HG02798 (cell line): ENCODE measurements at regions not wholly inside any gene's neighbourhood (a gene's known extent, or its start where the extent isn't known, plus 50 kb on each side); places are given as distances from the start of the nearest gene placed in this dataset.
"Not testable (repeated sequence)": the region's sequence is repeated elsewhere in the genome, so short reads cannot be mapped to it uniquely, and the experiment has no call there.

Experiments
- ATAC-seq: cut with Tn5 transposase; IDR thresholded peaks from one replicate; pipeline ENCODE4 v1.9.1; 2021; ENCODE audit warnings: mild to moderate bottlenecking; ENCODE audit not compliant: unreplicated experiment, poor library complexity

GRCh38 chr1:116290085-116290705, 82.8 kb upstream of the ATP1A1 start:
- no peak for ATAC-seq

- ATAC-seq, result no peak
These were observed 82.0 kb upstream of the ATP1A1 start for GRCh38 chr1:116291024-116291423.

GRCh38 chr1:116292929-116293725, 79.9 kb upstream of the ATP1A1 start:
- ATAC-seq, result no peak

GRCh38 chr1:116297495-116298212, 75.4 kb upstream of the ATP1A1 start:
- ATAC-seq, result no peak

- ATAC-seq, result not testable (repeated sequence)
These were observed 74.8 kb upstream of the ATP1A1 start for GRCh38 chr1:116298213-116298579.

GRCh38 chr1:116298746-116299145, 74.3 kb upstream of the ATP1A1 start:
- no peak for ATAC-seq

- ATAC-seq, result no peak
These were observed 73.8 kb upstream of the ATP1A1 start for GRCh38 chr1:116299248-116299647.

GRCh38 chr1:116302281-116302680, 70.8 kb upstream of the ATP1A1 start:
- ATAC-seq, result no peak

GRCh38 chr1:116306102-116306501, 66.9 kb upstream of the ATP1A1 start:
- ATAC-seq, result no peak

- no peak for ATAC-seq
These were observed 66.1 kb upstream of the ATP1A1 start for GRCh38 chr1:116306840-116307442.

- ATAC-seq, result no peak
These were observed 64.8 kb upstream of the ATP1A1 start for GRCh38 chr1:116308276-116308675.

GRCh38 chr1:116309090-116309870, 63.8 kb upstream of the ATP1A1 start:
- no peak for ATAC-seq

- no peak for ATAC-seq
These were observed 62.9 kb upstream of the ATP1A1 start for GRCh38 chr1:116310180-116310579.

GRCh38 chr1:116311193-116311592, 61.9 kb upstream of the ATP1A1 start:
- no peak for ATAC-seq

- no peak for ATAC-seq
These were observed 61.0 kb upstream of the ATP1A1 start for GRCh38 chr1:116311756-116312680.

GRCh38 chr1:116312681-116313069, 60.4 kb upstream of the ATP1A1 start:
- no peak for ATAC-seq

- no peak for ATAC-seq
These were observed 59.3 kb upstream of the ATP1A1 start for GRCh38 chr1:116313776-116314175.

GRCh38 chr1:116314305-116314919, 58.6 kb upstream of the ATP1A1 start:
- ATAC-seq, result no peak

- no peak for ATAC-seq
These were observed 56.7 kb upstream of the ATP1A1 start for GRCh38 chr1:116316373-116316772.
